Uterus (tissue), 2 donors: ENCODE measurements at regions not wholly inside any gene's neighbourhood (a gene's known extent, or its start where the extent isn't known, plus 50 kb on each side); places are given as distances from the start of the nearest gene placed in this dataset.

Experiments used
- CTCF ChIP-seq, 4 experiments: fragments of 200-600 bp in 2 of 4; fragments of 450-650 bp in 2 of 4; sonication (generic) in 2 of 4; IDR thresholded peaks; one replicate each; pipeline ENCODE4 v1.5.1; 2016 to 2019; ENCODE audit warnings: antibody characterized with exemption in 4 of 4, mild to moderate bottlenecking in 2 of 4, moderate library complexity in 1 of 4
- POLR2A ChIP-seq, 2 donors: fragments of 450-650 bp; IDR thresholded peaks; one replicate each; pipeline ENCODE4 v1.6.1; 2016; ENCODE audit warnings: antibody characterized with exemption in 2 of 2, mild to moderate bottlenecking in 1 of 2, moderate library complexity in 1 of 2

GRCh38 chr4:132955146-132955545 lies 193.9 kb upstream of the PCDH10 start:
- TF ChIP-seq POLR2A (IDR thresholded peaks at IDR 0.05): no peak
- TF ChIP-seq CTCF (IDR thresholded peaks at IDR 0.05): no peak
